ENCODE measurements at regions not wholly inside any gene's neighbourhood (a gene's known extent, or its start where the extent isn't known, plus 50 kb on each side); places are given as distances from the start of the nearest gene placed in this dataset.

- Histone ChIP-seq H3K4me3 (ENCODE audit: low read depth, low read length) (no peak overlapping the region), H3K27me3 (ENCODE audit: control insufficient read depth, insufficient read depth, low read length) (no peaks in the 10 kb centered on the region), H3K27ac (ENCODE audit: insufficient read depth, low read length, poor library complexity, severe bottlenecking) (no peak overlapping the region), H3K4me1 (ENCODE audit: control insufficient read depth, insufficient read depth, low read length, poor library complexity, severe bottlenecking) (no peaks in the 10 kb centered on the region), H3K36me3 (ENCODE audit: control insufficient read depth, insufficient read depth, low read length) (no peaks in the 10 kb centered on the region), H3K9me3 (ENCODE audit: control insufficient read depth in 2 of 2, low read length in 2 of 2) (no peaks in the 10 kb centered on the region)
- Mint-ChIP-seq H3K27ac (no peak overlapping the region), H3K4me3 (no peak overlapping the region), H3K9me3 (peaks cover 0 to 5% (median 2%) of the 10 kb centered on the region in 7 donors), H3K4me1 (peaks cover 0 to 4% (median 0%) of the 10 kb centered on the region in 4 donors), H3K36me3 (no peaks in the 10 kb centered on the region), H3K27me3 (peaks cover 6% of the 10 kb centered on the region)
- DNase-seq (no peak), ATAC-seq (ENCODE audit: low read depth in 2 of 2) (no peak)
Observed at GRCh38 chr4:15151033-15151432, 148.8 kb downstream of the CPEB2 start.

GRCh38 chr4:15153662-15154061 is 151.4 kb downstream of the CPEB2 start:
- H3K27ac ChIP-seq (ENCODE audit: insufficient read depth, low read length, poor library complexity, severe bottlenecking): no peak overlapping the region
- H3K4me1 ChIP-seq (ENCODE audit: control insufficient read depth, insufficient read depth, low read length, poor library complexity, severe bottlenecking): no peaks in the 10 kb centered on the region
- DNase-seq (no peak), ATAC-seq (ENCODE audit: low read depth in 2 of 2) (no peak)
- no peaks in the 10 kb centered on the region for H3K27me3 ChIP-seq (ENCODE audit: control insufficient read depth, insufficient read depth, low read length)
- H3K4me1 Mint-ChIP-seq: no peaks in the 10 kb centered on the region
- no peaks in the 10 kb centered on the region for H3K36me3 ChIP-seq (ENCODE audit: control insufficient read depth, insufficient read depth, low read length)
- H3K4me3 ChIP-seq (ENCODE audit: low read depth, low read length): no peak overlapping the region
- peaks cover 6% of the 10 kb centered on the region for H3K27me3 Mint-ChIP-seq
- H3K4me3 Mint-ChIP-seq: no peak overlapping the region
- no peaks in the 10 kb centered on the region for H3K9me3 ChIP-seq (ENCODE audit: control insufficient read depth in 2 of 2, low read length in 2 of 2)
- H3K9me3 Mint-ChIP-seq: peaks cover 0 to 5% (median 2%) of the 10 kb centered on the region in 7 donors
- H3K36me3 Mint-ChIP-seq: no peaks in the 10 kb centered on the region
- H3K27ac Mint-ChIP-seq: no peak overlapping the region

GRCh38 chr4:15158406-15159091 is 156.3 kb downstream of the CPEB2 start:
- Histone ChIP-seq H3K4me1 (ENCODE audit: control insufficient read depth, insufficient read depth, low read length, poor library complexity, severe bottlenecking) (no peaks in the 10 kb centered on the region), H3K27me3 (ENCODE audit: control insufficient read depth, insufficient read depth, low read length) (no peaks in the 10 kb centered on the region), H3K9me3 (ENCODE audit: control insufficient read depth in 2 of 2, low read length in 2 of 2) (no peaks in the 10 kb centered on the region), H3K4me3 (ENCODE audit: low read depth, low read length) (no peak overlapping the region), H3K27ac (ENCODE audit: insufficient read depth, low read length, poor library complexity, severe bottlenecking) (no peak overlapping the region), H3K36me3 (ENCODE audit: control insufficient read depth, insufficient read depth, low read length) (no peaks in the 10 kb centered on the region)
- Mint-ChIP-seq H3K4me3 (no peak overlapping the region), H3K4me1 (no peaks in the 10 kb centered on the region), H3K27me3 (peaks cover 4% of the 10 kb centered on the region), H3K27ac (no peak overlapping the region), H3K9me3 (peaks cover 0 to 5% (median 2%) of the 10 kb centered on the region in 7 donors), H3K36me3 (no peaks in the 10 kb centered on the region)
- ATAC-seq (ENCODE audit: low read depth in 2 of 2) (no peak), DNase-seq (no peak)

GRCh38 chr4:15159477-15160019 is 157.3 kb downstream of the CPEB2 start:
- Mint-ChIP-seq H3K4me3 (no peak overlapping the region), H3K4me1 (no peaks in the 10 kb centered on the region), H3K27me3 (peaks cover 4% of the 10 kb centered on the region), H3K27ac (no peak overlapping the region), H3K36me3 (no peaks in the 10 kb centered on the region), H3K9me3 (peaks cover 0 to 4% (median 2%) of the 10 kb centered on the region in 7 donors)
- no peaks in the 10 kb centered on the region for H3K9me3 ChIP-seq (ENCODE audit: control insufficient read depth in 2 of 2, low read length in 2 of 2)
- H3K36me3 ChIP-seq (ENCODE audit: control insufficient read depth, insufficient read depth, low read length): no peaks in the 10 kb centered on the region
- DNase-seq: no peak
- no peak overlapping the region for H3K4me3 ChIP-seq (ENCODE audit: low read depth, low read length)
- ATAC-seq (ENCODE audit: low read depth in 2 of 2): no peak
- no peaks in the 10 kb centered on the region for H3K27me3 ChIP-seq (ENCODE audit: control insufficient read depth, insufficient read depth, low read length)
- no peaks in the 10 kb centered on the region for H3K4me1 ChIP-seq (ENCODE audit: control insufficient read depth, insufficient read depth, low read length, poor library complexity, severe bottlenecking)
- no peak overlapping the region for H3K27ac ChIP-seq (ENCODE audit: insufficient read depth, low read length, poor library complexity, severe bottlenecking)

GRCh38 chr4:15161439-15161838 is 159.2 kb downstream of the CPEB2 start:
- H3K4me3 Mint-ChIP-seq: no peak overlapping the region
- H3K27ac Mint-ChIP-seq: no peak overlapping the region
- H3K4me1 ChIP-seq (ENCODE audit: control insufficient read depth, insufficient read depth, low read length, poor library complexity, severe bottlenecking): no peaks in the 10 kb centered on the region
- H3K9me3 ChIP-seq (ENCODE audit: control insufficient read depth in 2 of 2, low read length in 2 of 2): no peaks in the 10 kb centered on the region
- peaks cover 4% of the 10 kb centered on the region for H3K27me3 Mint-ChIP-seq
- no peak overlapping the region for H3K27ac ChIP-seq (ENCODE audit: insufficient read depth, low read length, poor library complexity, severe bottlenecking)
- no peak overlapping the region for H3K4me3 ChIP-seq (ENCODE audit: low read depth, low read length)
- no peaks in the 10 kb centered on the region for H3K36me3 Mint-ChIP-seq
- H3K4me1 Mint-ChIP-seq: no peaks in the 10 kb centered on the region
- DNase-seq (no peak), ATAC-seq (ENCODE audit: low read depth in 2 of 2) (no peak)
- H3K9me3 Mint-ChIP-seq: peaks cover 0 to 2% (median 0%) of the 10 kb centered on the region in 7 donors
- H3K27me3 ChIP-seq (ENCODE audit: control insufficient read depth, insufficient read depth, low read length): no peaks in the 10 kb centered on the region
- H3K36me3 ChIP-seq (ENCODE audit: control insufficient read depth, insufficient read depth, low read length): no peaks in the 10 kb centered on the region

GRCh38 chr4:15162046-15162445 is 159.8 kb downstream of the CPEB2 start:
- Histone ChIP-seq H3K27me3 (ENCODE audit: control insufficient read depth, insufficient read depth, low read length) (no peaks in the 10 kb centered on the region), H3K4me3 (ENCODE audit: low read depth, low read length) (no peak overlapping the region), H3K27ac (ENCODE audit: insufficient read depth, low read length, poor library complexity, severe bottlenecking) (no peak overlapping the region), H3K4me1 (ENCODE audit: control insufficient read depth, insufficient read depth, low read length, poor library complexity, severe bottlenecking) (no peaks in the 10 kb centered on the region), H3K36me3 (ENCODE audit: control insufficient read depth, insufficient read depth, low read length) (no peaks in the 10 kb centered on the region), H3K9me3 (ENCODE audit: control insufficient read depth in 2 of 2, low read length in 2 of 2) (no peaks in the 10 kb centered on the region)
- DNase-seq: no peak
- Mint-ChIP-seq H3K27me3 (peaks cover 4% of the 10 kb centered on the region), H3K4me3 (no peak overlapping the region), H3K27ac (no peak overlapping the region), H3K36me3 (no peaks in the 10 kb centered on the region), H3K9me3 (peaks cover 0 to 2% (median 0%) of the 10 kb centered on the region in 7 donors), H3K4me1 (no peaks in the 10 kb centered on the region)
- no peak for ATAC-seq (ENCODE audit: low read depth in 2 of 2)

GRCh38 chr4:15162465-15163283 is 160.4 kb downstream of the CPEB2 start:
- H3K27ac Mint-ChIP-seq: no peak overlapping the region
- H3K27me3 Mint-ChIP-seq: peaks cover 4% of the 10 kb centered on the region
- peaks cover 0 to 2% (median 0%) of the 10 kb centered on the region in 7 donors for H3K9me3 Mint-ChIP-seq
- ATAC-seq (ENCODE audit: low read depth in 2 of 2): no peak
- DNase-seq: peak in 1 of 3 donors; percentile 23
- H3K4me3 Mint-ChIP-seq: no peak overlapping the region
- no peaks in the 10 kb centered on the region for H3K36me3 Mint-ChIP-seq
- no peaks in the 10 kb centered on the region for H3K4me1 Mint-ChIP-seq
- H3K36me3 ChIP-seq (ENCODE audit: control insufficient read depth, insufficient read depth, low read length): no peaks in the 10 kb centered on the region
- no peak overlapping the region for H3K4me3 ChIP-seq (ENCODE audit: low read depth, low read length)
- H3K4me1 ChIP-seq (ENCODE audit: control insufficient read depth, insufficient read depth, low read length, poor library complexity, severe bottlenecking): no peaks in the 10 kb centered on the region
- no peaks in the 10 kb centered on the region for H3K27me3 ChIP-seq (ENCODE audit: control insufficient read depth, insufficient read depth, low read length)
- no peak overlapping the region for H3K27ac ChIP-seq (ENCODE audit: insufficient read depth, low read length, poor library complexity, severe bottlenecking)
- no peaks in the 10 kb centered on the region for H3K9me3 ChIP-seq (ENCODE audit: control insufficient read depth in 2 of 2, low read length in 2 of 2)
